Stimulated activated CD8-positive, alpha-beta memory T cell treated with anti-CD3 and anti-CD28 coated beads, Interleukin-15, amount 100 ng/mL, for 1 hour (primary cell): ENCODE measurements at regions not wholly inside any gene's neighbourhood (a gene's known extent, or its start where the extent isn't known, plus 50 kb on each side); places are given as distances from the start of the nearest gene placed in this dataset.
"Not testable (repeated sequence)": the region's sequence is repeated elsewhere in the genome, so short reads cannot be mapped to it uniquely, and the experiment has no call there.

Source experiments
- DNase-seq: peaks from one replicate; pipeline ENCODE4 v3.0.0-alpha.2; 2020; ENCODE audit warnings: low read depth

- no peak for DNase-seq
Observed at GRCh38 chr11:116335891-116336290, 436.9 kb downstream of the BUD13 start.

DNA sequence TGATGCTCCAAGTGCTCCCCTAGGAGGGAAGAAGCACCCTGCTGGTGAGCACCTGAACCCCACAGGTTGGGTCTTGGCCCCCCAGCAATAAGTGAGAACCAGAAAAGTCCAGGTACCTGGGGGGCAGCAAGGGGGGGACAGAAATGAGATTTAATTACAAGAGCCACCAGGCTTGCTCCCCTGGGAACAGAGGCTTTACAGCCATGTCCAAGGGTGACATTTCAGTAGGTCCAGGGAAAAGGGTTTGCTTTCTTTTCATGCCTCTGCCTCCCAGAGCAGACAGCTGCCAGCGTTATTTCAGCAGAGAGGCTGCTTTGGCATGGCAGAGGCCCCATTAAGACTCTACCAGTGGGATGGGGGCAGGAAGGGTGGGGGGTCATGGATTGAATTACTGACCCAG is 437.7 kb downstream of the BUD13 start:
- DNase-seq, result no peak

GRCh38 chr11:116334596-116334995 is 438.2 kb downstream of the BUD13 start:
- no peak for DNase-seq

- no peak for DNase-seq
Observed at GRCh38 chr11:116333001-116333535, 439.7 kb downstream of the BUD13 start.

DNA sequence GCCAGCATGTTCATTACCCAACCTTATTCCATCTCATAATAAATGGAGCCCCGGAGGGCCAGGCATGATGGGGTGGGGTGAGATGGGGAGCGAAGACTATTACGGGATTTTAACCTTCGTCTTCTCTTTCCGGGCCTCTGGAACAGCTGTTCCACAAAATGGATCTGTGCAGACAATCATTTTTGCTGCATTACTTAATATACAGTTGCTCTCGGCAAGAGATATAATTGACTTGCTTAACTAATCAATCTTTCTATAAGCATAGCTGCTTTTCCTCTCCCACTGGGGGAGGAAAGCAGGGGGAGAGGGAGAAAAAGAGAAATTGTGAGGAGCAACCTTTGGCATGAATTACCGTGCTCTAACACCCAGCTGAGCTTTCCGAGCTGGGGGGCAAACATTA is 440.4 kb downstream of the BUD13 start:
- DNase-seq, result no peak

DNA sequence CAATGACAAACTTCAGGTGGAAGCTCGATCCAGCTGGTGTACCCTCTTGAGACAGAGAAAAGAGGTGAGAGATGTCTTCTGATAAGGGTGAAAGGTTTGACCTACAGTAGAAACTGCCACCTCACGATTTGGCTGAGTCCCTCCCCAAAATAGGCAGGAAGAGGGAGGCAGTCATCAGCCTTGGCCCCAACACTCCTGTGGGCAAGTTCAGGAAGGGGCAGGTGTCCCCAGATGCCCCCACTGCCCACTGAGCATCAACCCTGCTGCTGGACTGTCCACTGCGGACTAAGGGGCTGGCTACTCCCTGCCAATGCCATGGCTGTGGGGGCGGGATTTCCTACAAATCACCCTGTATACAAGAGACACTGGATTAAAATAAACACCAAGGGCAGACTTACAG is 441.4 kb downstream of the BUD13 start:
- no peak for DNase-seq

- no peak for DNase-seq
Observed at GRCh38 chr11:116330439-116331185, 442.2 kb downstream of the BUD13 start.

- DNase-seq, result no peak
Observed at GRCh38 chr11:116329354-116330090, 443.3 kb downstream of the BUD13 start.

DNA sequence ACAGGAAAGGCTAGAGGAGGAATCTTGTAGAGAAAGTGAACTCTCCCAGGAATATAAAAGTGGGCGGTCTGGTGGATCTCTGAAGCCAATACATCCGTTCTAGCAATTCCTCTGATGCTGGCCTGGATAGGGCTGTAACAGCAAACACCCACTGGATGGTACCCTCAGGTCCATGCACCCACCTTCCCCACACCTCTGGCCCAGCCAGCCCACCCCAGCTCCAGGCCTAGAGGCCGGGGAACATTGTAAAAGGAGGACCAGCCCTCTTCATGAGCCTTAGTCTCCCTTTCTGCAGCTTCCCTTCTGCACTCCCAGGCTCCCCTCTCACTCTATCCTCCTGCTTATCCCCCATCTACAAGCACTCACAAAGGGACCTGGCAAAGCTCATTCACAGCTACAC is 443.9 kb downstream of the BUD13 start:
- no peak for DNase-seq

- DNase-seq, result no peak
Observed at GRCh38 chr11:116328391-116328790, 444.4 kb downstream of the BUD13 start.

DNA sequence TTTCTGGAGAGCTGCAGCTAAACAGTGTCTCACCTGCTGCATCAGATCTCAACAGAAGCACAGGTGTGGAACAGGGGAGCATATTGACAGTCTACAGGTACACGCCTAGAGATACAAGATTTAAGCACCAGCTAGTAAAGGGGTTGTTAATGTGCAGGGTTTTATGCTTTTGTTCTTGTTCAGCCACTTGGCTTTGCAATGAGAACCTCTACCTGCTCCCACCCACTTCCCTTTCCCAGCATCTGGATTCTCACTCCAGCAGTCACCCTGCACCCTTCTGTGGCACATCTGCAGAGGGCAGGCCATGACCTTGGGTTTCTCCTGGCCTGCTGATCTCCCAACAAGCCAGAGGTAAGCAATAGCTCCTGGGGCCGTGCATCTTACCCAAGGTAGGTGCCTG is 446.6 kb downstream of the BUD13 start:
- no peak for DNase-seq

- no peak for DNase-seq
Observed at GRCh38 chr11:116325247-116325646, 447.5 kb downstream of the BUD13 start.

DNA sequence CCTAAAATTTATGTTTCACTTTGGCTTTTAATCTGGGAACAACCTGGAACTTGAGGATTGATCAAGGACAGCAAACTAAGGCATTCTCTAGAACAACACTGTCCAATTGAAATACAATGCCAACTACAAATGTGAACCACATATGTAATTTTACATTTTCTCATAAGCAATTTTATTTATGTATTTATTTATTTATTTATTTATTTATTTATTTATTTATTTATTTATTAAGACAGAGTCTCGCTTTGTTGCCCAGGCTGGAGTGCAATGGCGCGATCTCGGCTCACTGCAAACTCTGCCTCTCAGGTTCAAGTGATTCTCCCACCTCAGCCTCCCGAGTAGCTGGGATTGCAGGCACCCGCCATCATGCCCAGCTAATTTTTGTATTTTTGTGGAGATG is 448.7 kb downstream of the BUD13 start:
- DNase-seq, result not testable (repeated sequence)

DNA sequence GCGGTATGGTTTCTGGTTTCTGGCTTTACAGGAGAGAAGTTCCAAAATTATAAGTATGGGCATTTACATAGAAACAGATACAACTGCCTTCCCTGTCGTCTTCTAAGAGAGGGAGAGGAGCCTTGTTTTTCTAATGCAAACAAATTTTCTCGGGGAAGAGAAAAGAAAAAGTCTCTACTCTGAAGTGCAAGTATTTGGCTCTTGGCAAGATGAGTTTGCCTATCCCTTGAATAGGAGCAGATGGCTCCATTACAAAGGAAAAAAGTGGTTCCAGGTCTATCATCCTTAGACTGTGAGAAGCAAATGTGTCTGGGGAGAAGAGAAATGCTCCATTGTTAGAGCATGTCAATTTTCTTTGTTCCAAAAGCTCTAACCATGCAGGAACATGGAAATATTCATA is 455.6 kb downstream of the BUD13 start:
- no peak for DNase-seq

DNA sequence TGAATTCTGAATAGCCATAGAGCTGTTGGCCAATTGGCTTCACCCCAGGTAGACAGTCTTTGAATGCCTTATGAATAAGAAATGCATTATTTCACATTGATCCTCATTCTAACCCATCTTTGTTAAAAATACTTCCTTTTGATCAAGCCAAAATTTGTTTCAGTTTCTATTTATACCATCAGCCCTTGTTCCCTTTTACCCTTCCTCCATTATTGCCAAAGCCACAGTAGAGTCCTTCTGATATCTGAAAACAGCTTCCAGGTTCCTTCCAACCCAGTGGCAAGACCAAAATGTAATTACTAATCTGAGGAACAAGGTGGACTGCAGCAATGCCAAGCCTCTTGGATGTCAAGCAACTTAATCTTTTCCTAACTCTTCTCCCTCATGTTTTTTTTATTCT is 458.8 kb downstream of the BUD13 start:
- no peak for DNase-seq

GRCh38 chr11:116312570-116313391 is 460.0 kb downstream of the BUD13 start:
- no peak for DNase-seq

GRCh38 chr11:116311206-116311605 is 461.6 kb downstream of the BUD13 start:
- no peak for DNase-seq

GRCh38 chr11:116310698-116311097 is 462.1 kb downstream of the BUD13 start:
- no peak for DNase-seq

DNA sequence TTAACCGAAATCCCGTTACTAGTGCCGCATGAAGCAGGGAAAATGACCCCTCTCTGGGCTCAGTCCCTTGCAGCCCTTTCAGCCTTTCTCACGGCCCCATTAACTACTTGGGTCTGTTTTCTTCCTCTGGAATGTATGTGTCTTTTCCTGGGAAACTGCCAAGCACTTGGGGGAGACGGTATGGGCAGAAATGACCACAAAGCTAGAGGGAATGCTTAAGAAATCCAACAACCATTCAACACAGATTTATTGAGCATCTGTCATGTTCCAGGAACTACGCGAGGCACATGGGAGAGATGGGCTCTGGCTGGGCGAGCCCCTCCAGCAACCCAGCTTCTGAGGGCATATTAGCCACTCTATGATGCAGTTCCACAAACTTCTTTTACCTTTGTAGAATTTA is 462.6 kb downstream of the BUD13 start:
- no peak for DNase-seq

- DNase-seq, result no peak
Observed at GRCh38 chr11:116309446-116309845, 463.3 kb downstream of the BUD13 start.

DNA sequence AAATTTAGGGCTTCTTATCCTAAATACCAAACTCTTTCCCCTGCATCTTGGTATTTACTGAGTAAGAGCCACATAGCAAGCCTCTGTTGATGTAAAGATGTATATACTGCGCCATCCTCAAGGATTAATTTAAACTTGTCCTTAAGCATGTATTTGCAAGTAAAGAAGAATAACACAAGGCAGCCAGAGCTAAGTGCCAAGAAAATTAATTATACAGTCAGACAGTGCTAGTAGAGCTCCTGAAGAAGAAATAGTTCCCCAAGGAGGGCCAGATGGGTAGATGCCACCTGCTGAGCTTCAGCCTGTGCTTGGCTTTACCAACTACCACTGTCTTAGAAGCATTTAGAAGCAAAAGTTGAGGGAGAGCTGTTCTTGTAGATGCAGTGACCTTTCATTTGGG is 470.0 kb downstream of the BUD13 start:
- DNase-seq, result no peak

DNA sequence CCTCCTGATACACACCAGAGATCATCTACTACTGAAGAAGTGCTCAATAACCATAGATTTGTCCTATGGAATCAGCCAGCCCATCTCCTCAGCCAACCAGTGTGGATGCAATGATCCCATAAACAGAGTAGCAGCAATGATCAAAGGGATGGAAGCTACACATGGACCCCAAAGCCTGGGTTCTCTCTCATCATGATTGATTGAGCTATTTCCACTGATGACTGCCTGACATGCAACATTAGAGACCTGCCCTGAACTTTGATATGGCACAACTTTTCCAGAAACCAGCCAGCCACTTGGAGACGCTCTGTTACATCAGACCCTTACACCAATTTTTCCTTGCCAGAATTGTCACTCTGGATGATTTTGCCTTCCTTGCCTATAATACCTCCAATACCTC is 471.6 kb downstream of the BUD13 start:
- no peak for DNase-seq

DNA sequence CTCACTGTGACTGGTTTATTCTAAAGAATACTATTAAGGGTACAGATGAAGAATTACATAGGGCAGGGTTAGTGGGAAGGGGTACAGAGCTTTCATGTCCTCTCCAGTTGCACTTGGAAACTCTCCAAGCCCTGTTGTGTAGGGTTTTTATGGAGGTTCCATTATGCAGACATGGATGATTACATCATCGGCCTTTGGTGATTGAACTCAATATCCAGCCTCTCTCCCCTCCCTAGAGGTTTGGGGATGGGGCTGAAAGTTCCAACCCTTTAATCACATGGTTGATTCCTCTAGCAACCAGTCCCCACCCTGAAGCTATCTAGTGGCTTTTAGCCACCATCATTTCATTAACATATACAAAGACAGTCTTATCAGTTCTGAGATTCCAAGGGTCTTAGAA is 472.6 kb downstream of the BUD13 start:
- no peak for DNase-seq
